Endothelial cell of umbilical vein (primary cell): ENCODE measurements at regions not wholly inside any gene's neighbourhood (a gene's known extent, or its start where the extent isn't known, plus 50 kb on each side); places are given as distances from the start of the nearest gene placed in this dataset.

Experiments used
- BruUV-seq: library from RNA; stranded (reverse); fragments of 400-500 nt; replicated peaks from 2 replicates; lab custom pipeline; 2021; lab: Mats Ljungman, UMichigan
- CTCF ChIA-PET: fragments of 300-600, 350-600 bp; sonication (Branson Sonifier 250); formaldehyde crosslinking; loops from one replicate; lab custom pipeline; 2021; ENCODE audit warnings: antibody characterized with exemption, inconsistent platforms; lab: Charles Lee
- POLR2A ChIA-PET: fragments of 300-600, 350-600 bp; sonication (Branson Sonifier 250); formaldehyde crosslinking; loops from one replicate; lab custom pipeline; 2021; ENCODE audit warnings: antibody characterized with exemption, inconsistent platforms; lab: Charles Lee
- DNase-seq: peaks from one replicate; pipeline ENCODE4 v3.0.0-alpha.2; 2011; ENCODE audit warnings: low read depth, low spot score
- FAIRE-seq: peaks from 2 replicates; lab custom pipeline; 2011; peaks lifted over from hg19 to GRCh38; lab: Jason Lieb, UNC
- H2AFZ ChIP-seq: 2 replicates; pipeline ENCODE4 v1.6.0; 2012; ENCODE audit warnings: low read depth, low read length, control low read depth, inconsistent platforms
- H3K27ac ChIP-seq: 2 replicates; pipeline ENCODE4 v1.5.1; 2011; ENCODE audit warnings: low read depth, mild to moderate bottlenecking, control low read depth, low read length, moderate library complexity; ENCODE audit not compliant: insufficient read depth
- H3K27me3 ChIP-seq, 2 experiments: 2 replicates each; pipeline versions ENCODE4 v1.6.0 to v1.6.1; 2011; ENCODE audit warnings: low read length in 2 of 2, mixed read lengths in 1 of 2; ENCODE audit not compliant: control insufficient read depth in 2 of 2, insufficient read depth in 2 of 2
- H3K36me3 ChIP-seq, 2 experiments: 2 replicates in 1 of 2; 3 replicates in 1 of 2; pipeline ENCODE4 v1.5.1; 2011; ENCODE audit warnings: low read length in 2 of 2, mild to moderate bottlenecking in 1 of 2, moderate library complexity in 1 of 2; ENCODE audit not compliant: control insufficient read depth in 2 of 2, insufficient read depth in 2 of 2; ENCODE audit errors: extremely low read depth in 1 of 2
- H3K4me1 ChIP-seq: 3 replicates; pipeline ENCODE4 v1.5.1; 2011; ENCODE audit warnings: mild to moderate bottlenecking, low read length; ENCODE audit not compliant: control insufficient read depth, insufficient read depth; ENCODE audit errors: extremely low read depth
- H3K4me2 ChIP-seq: 2 replicates; pipeline ENCODE4 v1.6.1; 2011; ENCODE audit warnings: low read length, control low read depth, mixed read lengths; ENCODE audit not compliant: insufficient read depth
- H3K4me3 ChIP-seq, 3 experiments: fragments of 200-600 bp in 1 of 3; sonication (generic), shearing (Covaris generic) in 1 of 3; replicated peaks in 1 of 3; 2 replicates each; pipeline ENCODE4 v1.5.1; 2011 to 2016; ENCODE audit warnings: control low read depth in 3 of 3, low read length in 3 of 3, mild to moderate bottlenecking in 2 of 3, inconsistent platforms in 1 of 3, low read depth in 1 of 3, moderate library complexity in 1 of 3; ENCODE audit not compliant: insufficient read depth in 1 of 3
- H3K79me2 ChIP-seq: 2 replicates; pipeline ENCODE4 v1.6.0; 2012; ENCODE audit warnings: low read length, inconsistent platforms; ENCODE audit not compliant: control insufficient read depth, insufficient read depth
- H3K9ac ChIP-seq: replicated peaks from 2 replicates; pipeline ENCODE3; 2011; ENCODE audit warnings: low read length, control low read depth; ENCODE audit not compliant: insufficient read depth; ENCODE audit errors: extremely low read depth
- H3K9me1 ChIP-seq: replicated peaks from 3 replicates; pipeline ENCODE4 v1.6.0; 2011; ENCODE audit warnings: mild to moderate bottlenecking, low read length; ENCODE audit not compliant: control insufficient read depth, insufficient read depth; ENCODE audit errors: extremely low read depth
- H3K9me3 ChIP-seq: replicated peaks from 2 replicates; pipeline ENCODE4 v1.5.1; 2012; ENCODE audit warnings: low read length, inconsistent platforms; ENCODE audit not compliant: control insufficient read depth, insufficient read depth
- H4K20me1 ChIP-seq: replicated peaks from 2 replicates; pipeline ENCODE3; 2011; ENCODE audit warnings: mild to moderate bottlenecking, low read length; ENCODE audit not compliant: control insufficient read depth, insufficient read depth; ENCODE audit errors: extremely low read depth
- EZH2 ChIP-seq: IDR thresholded peaks from 2 replicates; pipeline ENCODE4 v1.6.1; 2012; ENCODE audit warnings: borderline replicate concordance, low read depth, mild to moderate bottlenecking, moderate library complexity, low read length, inconsistent platforms; ENCODE audit not compliant: severe bottlenecking
- FOS ChIP-seq: IDR thresholded peaks from 2 replicates; pipeline ENCODE4 v1.6.1; 2011; ENCODE audit warnings: mild to moderate bottlenecking, low read length, moderate library complexity, borderline replicate concordance; ENCODE audit not compliant: insufficient read depth
- GATA2 ChIP-seq: IDR thresholded peaks from 2 replicates; pipeline ENCODE4 v1.7.0; 2011; ENCODE audit warnings: low read depth, mild to moderate bottlenecking, moderate library complexity, mixed read lengths, low read length; ENCODE audit not compliant: insufficient read length, insufficient read depth
- JUN ChIP-seq: IDR thresholded peaks from 2 replicates; pipeline ENCODE4 v1.6.1; 2011; ENCODE audit warnings: borderline replicate concordance, low read depth; ENCODE audit not compliant: insufficient read length, insufficient read depth
- MYC ChIP-seq: IDR thresholded peaks from one replicate; pipeline ENCODE4 v1.6.1; 2011; ENCODE audit warnings: mild to moderate bottlenecking, low read depth, low read length
- POLR2A ChIP-seq: IDR thresholded peaks from 2 replicates; pipeline ENCODE4 v1.6.1; 2012; ENCODE audit warnings: low read depth, mild to moderate bottlenecking, control low read depth, low read length
- POLR2AphosphoS5 ChIP-seq: IDR thresholded peaks from 2 replicates; pipeline ENCODE4 v1.6.1; 2012; ENCODE audit warnings: low read depth, mild to moderate bottlenecking, control low read depth, low read length, moderate library complexity; ENCODE audit not compliant: insufficient read depth
- dilution Hi-C: fragments of 300-500 bp; cut with MboI; formaldehyde crosslinking; loops from one replicate; pipeline ENCODE4 v1.15.0; 2019; ENCODE audit warnings: low sequenced_read_pairs; ENCODE audit not compliant: extremely low pct_ligation_motif_present
- intact Hi-C: fragments of 100-400 bp; cut with micrococcal nuclease; formaldehyde crosslinking; loops from one replicate; pipeline ENCODE4 v1.10.0; 2022
- TF ChIP-seq, protein P1 (sequence below), 2 donors: IDR thresholded peaks; 1 replicate in 1 of 2; 2 replicates in 1 of 2; pipeline ENCODE4 v1.5.1; 2011; ENCODE audit warnings: low read length in 2 of 2, mild to moderate bottlenecking in 2 of 2, moderate library complexity in 2 of 2, control low read depth in 1 of 2, inconsistent platforms in 1 of 2, low read depth in 1 of 2; ENCODE audit not compliant: insufficient read depth in 1 of 2; ENCODE audit errors: extremely low read depth in 1 of 2
- TF ChIP-seq, protein P2 (sequence below): IDR thresholded peaks from 2 replicates; pipeline ENCODE4 v1.6.1; 2011; ENCODE audit not compliant: insufficient read depth, insufficient read length

DNA sequence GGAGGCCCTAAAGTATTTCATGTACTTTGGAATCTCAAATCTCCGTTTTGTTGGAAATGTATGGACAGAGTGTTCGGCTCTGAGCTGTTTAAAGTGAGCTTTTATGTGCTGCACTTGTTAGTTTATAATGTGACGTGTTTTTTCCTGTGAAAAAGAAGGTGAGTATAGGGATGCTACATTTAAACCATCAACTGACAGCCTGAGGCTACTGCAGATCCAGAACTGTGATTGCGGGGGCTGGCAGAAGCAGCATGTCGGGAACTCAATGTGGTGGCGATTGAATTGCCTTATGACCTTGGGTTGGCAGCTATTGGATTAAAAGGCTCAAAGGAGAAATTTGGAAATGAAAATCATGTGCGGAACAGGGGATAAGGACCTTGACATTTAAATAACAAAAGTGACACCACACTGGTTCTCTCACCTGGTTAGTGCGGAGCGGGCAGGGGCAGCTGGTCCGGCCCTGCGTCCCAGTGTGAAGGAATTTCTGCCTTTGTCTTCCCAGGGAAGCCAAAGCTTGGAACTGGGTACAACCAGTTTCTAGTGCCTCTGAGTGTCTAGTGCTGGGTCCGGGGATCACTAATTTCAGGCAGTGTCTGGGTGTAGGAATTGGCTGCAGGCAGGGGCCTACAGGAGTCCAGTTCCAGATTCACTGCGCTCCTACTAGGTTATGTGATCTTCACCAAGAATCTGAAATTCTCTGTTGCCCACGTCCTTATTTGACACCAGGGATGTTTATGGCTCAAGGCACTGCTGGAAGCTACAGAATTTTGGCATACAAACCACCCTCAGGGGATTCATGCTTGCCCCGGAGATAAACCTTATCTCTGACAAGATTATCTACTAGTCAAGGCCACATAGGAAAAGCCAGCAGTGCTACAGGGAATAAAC, 120.7 kb upstream of the ERCC6L2 start:
- intact Hi-C loops: no loop called here
- dilution Hi-C loops: no loop called here
- H3K27ac ChIP-seq: no peak overlapping the region

More for the DNA sequence above, 120.7 kb upstream of the ERCC6L2 start:
- POLR2A ChIA-PET: no interaction called here
- CTCF ChIA-PET: interaction anchor here (0.9 to 2.0 kb wide), 5 partner anchors 10 to 80 kb away, joined by 3 to 10 read pairs (median 3); no protein-coding TSS in a partner anchor
- TF ChIP-seq POLR2A: no peak
- TF ChIP-seq GATA2: no peak
- TF ChIP-seq EZH2: no peak
- TF ChIP-seq, protein P1, sequence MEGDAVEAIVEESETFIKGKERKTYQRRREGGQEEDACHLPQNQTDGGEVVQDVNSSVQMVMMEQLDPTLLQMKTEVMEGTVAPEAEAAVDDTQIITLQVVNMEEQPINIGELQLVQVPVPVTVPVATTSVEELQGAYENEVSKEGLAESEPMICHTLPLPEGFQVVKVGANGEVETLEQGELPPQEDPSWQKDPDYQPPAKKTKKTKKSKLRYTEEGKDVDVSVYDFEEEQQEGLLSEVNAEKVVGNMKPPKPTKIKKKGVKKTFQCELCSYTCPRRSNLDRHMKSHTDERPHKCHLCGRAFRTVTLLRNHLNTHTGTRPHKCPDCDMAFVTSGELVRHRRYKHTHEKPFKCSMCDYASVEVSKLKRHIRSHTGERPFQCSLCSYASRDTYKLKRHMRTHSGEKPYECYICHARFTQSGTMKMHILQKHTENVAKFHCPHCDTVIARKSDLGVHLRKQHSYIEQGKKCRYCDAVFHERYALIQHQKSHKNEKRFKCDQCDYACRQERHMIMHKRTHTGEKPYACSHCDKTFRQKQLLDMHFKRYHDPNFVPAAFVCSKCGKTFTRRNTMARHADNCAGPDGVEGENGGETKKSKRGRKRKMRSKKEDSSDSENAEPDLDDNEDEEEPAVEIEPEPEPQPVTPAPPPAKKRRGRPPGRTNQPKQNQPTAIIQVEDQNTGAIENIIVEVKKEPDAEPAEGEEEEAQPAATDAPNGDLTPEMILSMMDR (IDR thresholded peaks at IDR 0.05; ENCODE audit: extremely low read depth in 1 of 2, insufficient read depth in 1 of 2, low read depth in 1 of 2, low read length in 2 of 2): no peak
- TF ChIP-seq, protein P2, sequence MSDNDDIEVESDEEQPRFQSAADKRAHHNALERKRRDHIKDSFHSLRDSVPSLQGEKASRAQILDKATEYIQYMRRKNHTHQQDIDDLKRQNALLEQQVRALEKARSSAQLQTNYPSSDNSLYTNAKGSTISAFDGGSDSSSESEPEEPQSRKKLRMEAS: no peak
- no peak for TF ChIP-seq MYC
- TF ChIP-seq POLR2AphosphoS5: no peak
- TF ChIP-seq JUN: no peak
- no peak for TF ChIP-seq FOS
- Histone ChIP-seq H3K9me1 (no peaks in the 10 kb centered on the region), H3K36me3 (no peaks in the 10 kb centered on the region), H3K9ac (no peak overlapping the region), H3K4me3 (no peak overlapping the region), H3K4me1 (peaks cover 5% of the 10 kb centered on the region), H4K20me1 (no peaks in the 10 kb centered on the region), H3K9me3 (no peaks in the 10 kb centered on the region), H3K4me2 (no peak overlapping the region), H3K27me3 (no peaks in the 10 kb centered on the region), H2AFZ (no peak overlapping the region), H3K79me2 (no peaks in the 10 kb centered on the region)
- BruUV-seq: no TSS peak
- DNase-seq (no peak), FAIRE-seq (no peak)
